GM18858 (cell line): ENCODE measurements at regions not wholly inside any gene's neighbourhood (a gene's known extent, or its start where the extent isn't known, plus 50 kb on each side); places are given as distances from the start of the nearest gene placed in this dataset.

Experiments
- ATAC-seq: cut with Tn5 transposase; IDR thresholded peaks from one replicate; pipeline ENCODE4 v1.9.1; 2021; ENCODE audit not compliant: unreplicated experiment

DNA sequence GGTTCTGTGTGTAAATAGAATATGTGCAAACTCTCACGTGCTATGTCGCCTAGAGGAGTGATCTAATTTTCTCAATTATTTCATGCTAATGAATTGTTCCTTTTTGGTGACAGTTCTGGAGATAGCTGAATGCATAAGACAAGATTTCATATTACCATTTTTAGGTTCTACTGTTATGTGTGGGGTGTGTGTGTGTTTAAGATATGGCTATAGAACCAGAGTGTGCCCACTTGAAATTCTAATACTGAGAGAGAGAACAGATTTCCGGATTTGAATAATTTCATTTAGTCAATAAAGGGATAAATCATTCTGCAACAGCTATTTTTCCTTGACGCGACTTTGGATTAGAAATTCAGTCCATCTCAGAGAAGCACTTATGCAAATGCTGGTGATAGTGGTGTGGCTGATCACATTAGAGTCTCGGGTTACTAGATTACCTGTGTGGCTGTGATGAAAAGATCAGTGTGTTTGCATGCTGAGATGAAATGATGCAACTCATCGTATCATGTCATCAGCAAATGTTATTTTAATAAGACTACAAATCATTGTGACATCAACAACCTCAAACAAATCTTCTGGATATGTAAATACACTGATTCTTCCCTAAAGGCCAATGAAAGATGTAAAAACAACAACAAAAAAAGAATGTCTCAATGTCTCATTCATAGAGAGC lies 415.9 kb downstream of the EPHA4 start:
- no peak for ATAC-seq

DNA sequence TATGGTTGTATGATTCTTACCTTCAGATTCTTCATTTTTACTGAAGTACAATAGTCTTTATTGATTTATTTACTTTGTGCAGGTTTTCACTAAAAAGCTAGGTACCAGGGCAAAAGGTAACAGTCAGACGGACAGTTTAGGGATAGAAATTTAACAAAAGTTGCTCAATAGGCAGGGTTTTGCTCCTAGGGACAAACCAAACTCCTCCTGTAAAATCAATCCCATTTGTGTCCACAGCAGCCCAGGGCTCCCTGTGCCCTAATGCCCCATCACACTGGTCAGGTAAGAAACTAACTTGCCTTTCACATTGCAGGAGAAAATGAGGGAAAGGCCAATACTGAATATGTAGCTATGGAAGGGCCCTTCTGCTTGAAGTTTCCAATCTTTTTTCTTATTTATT lies 410.9 kb downstream of the EPHA4 start:
- no peak for ATAC-seq

DNA sequence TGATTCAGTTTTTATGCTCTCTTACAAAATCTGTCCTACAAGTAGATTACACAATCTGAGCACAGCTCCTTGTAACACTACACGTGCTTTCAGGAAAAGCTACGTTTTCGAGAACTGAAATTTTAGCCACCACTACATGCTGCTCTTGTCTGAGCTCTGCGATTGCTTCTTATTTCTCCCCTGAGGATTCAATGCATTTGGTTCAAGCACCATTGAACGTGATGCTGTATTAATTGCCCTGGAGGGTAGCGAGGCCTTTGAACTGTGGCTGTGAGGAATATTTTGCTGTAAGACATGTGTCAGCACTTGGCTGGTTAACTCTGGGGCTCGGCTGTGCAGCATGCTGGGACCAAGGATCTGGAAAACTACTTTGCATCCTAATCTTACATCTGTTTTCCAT lies 405.8 kb downstream of the EPHA4 start:
- ATAC-seq: no peak

DNA sequence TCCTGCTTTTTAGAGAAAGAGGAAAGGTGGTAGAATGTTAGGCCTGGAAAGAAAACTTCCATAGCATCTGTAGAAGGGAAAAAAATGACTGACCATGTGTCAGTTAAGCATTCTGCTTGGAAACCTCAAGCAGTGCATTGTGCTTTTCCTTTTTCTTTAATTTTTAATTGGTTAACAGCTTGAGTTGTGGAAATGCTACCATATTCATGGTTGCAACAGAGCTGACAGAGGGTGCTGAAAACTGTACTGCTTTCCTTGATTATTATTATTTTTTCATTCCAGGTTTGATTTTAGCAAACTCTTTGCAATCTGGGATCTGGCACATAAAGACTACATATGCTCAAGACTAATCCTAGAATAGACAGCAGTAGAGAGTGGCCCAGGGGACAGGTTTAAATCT lies 404.5 kb downstream of the EPHA4 start:
- ATAC-seq: no peak

DNA sequence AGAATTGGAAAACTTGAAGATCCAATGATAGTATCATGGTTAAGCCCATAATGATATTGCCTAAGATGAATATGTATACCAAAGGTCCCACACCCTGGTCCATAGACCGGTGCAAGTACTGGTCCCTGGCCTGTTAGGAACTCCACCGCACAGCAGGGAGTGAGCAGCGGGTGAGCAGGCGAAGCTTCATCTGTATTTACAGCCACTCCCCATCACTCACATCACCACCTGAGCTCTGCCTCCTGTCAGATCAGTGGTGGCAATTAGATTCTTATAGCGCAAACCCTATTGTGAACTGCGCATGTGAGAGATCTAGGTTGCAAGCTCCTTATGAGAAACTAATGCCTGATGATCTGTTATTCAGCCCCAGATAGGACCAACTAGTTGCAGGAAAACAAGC lies 402.4 kb downstream of the EPHA4 start:
- ATAC-seq: no peak

DNA sequence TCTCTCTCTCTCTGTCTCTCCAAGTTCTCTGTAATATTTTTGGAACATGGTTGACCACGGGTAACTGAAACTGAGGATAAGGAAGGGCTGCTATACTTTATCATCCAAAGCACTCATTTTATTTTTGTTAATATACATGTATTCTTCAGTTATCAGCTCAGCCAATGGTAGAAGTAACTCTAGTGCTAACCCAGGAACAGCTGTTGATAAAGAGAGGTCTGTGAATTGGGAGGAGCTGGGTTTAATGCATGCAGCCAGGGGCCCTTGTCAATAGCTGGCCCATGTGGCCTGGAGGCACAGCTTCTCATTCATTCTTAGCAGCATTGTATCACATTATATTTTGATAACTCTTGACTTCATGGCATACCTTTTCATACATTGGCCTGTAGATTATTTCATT lies 401.6 kb downstream of the EPHA4 start:
- no peak for ATAC-seq

DNA sequence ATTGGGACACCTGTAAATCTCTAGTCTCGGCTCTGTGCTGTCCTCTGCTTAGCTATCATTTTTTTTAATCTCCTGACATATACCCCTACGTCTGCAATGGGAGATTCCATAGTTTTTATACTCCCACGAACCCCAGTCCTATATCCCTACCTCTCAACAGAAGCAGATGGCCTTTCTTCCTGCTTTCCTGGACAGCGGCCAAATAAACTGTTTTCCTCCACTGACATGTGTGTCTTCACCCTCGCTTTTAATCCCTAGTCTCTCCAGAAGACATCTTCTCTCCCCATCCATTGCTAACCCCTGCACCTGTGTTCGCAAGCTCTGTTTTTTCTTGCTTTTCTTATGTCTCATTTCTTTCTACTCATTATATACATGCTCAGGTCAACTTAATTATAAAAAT lies 395.4 kb downstream of the EPHA4 start:
- no peak for ATAC-seq

DNA sequence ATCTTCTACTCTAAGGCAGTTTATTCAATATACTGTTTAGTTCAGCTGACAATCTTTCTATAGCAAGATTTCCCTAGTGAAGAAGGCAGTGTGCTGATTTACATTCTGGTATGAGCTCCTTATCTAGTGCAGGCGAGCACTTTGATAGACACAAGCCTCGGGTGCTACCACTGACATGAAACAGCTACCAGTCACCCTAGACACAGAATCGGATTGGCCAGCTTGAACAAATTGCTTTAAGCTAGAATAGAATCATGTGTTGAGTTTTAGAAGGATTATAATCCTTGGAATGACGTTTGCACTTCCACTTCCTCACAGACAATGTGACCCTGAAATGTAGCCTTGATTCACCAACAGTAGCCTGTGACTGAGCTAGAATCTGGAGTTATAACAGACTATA lies 394.0 kb downstream of the EPHA4 start:
- ATAC-seq: no peak

DNA sequence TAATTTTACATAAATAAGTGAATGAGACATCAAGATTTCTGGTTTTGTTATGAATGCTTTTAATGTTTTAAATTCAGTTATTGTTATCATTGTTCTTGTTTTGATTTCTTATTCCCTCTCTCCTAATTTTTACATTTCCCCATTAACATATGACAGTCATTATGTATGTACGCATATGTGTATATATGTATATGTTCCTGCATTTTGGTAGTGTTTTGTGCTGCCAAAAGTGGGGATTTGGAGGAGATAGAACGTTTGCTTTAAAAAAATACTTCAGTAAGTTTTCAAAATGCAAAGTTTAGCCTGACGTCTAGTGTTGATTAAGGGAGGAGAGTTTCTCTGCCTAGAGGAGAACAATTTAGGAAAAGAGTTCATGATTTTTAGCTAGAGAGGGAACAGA lies 385.2 kb downstream of the EPHA4 start:
- ATAC-seq: no peak

DNA sequence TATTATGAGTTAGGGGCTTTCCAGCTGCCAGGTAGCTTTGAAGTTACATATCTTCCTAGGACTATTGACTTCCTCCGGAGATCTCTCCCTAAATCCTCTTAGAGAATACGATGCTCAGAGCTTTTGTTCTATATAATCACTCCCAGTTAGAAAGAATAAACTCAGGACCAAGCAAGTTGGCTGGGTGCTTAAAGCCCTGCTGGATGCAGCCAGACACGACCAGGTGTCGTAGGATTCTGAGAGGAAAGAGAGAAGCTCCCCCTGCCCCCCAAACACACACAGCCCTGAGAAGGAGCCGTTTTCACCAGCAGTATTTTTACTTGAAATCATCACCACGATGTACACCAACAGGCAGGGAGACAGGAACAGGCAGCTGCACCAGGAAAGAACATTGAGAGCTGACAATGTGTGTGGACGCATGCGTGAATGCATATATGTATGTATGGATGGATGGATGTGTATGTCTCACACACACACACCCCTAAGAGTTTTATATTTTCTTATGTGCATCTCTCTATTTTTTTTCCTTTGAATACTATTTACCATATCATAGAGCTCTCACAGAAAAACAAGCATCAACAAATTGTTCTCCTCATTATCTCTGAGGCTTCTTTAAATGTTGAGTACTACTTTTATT lies 382.6 kb downstream of the EPHA4 start:
- ATAC-seq: no peak

DNA sequence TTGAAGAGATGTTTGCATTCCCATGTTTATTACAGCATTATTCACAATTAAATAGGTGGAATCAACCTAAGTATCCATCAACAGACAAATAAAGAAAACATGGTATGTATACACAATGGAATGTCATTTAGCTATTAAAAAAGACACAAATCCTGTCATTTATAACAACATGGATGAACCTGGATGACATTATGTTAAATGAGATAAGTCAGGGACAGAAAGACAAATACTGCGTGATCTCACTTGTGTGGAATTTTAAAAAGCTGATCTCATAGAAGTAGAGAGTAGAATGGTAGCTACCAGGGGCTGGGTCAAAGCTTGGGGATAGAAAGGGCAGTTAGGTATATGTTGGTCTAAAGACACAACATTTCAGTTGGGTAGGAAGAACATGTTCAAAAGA lies 376.3 kb downstream of the EPHA4 start:
- no peak for ATAC-seq

DNA sequence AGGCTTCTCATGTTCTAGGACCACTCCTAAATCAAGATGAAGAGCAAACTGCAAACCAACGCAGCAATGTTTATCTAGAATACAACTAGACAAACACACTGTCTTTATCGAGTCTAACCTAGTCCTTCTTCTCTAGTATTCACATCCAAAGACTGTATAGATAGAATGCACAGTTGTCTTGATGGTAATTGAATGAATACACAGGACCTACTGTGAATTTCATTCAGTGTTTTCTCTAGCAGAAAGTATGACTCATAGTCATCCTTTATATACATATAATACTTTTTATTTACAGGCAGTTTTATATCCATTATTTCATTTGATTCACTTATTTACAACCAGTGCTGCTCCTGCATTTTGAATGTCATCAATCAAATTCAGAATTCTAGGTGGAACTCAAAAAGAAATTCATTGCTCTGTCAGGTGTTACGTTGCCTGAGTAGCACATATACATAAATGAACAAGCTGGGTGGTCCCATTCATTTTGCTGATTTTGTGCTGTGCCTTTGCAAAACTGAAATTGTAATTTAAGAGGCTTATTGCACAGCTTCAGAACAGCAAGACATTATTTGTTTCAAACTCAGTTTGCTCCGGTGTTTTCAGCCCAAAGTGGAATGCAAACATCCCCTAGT lies 374.8 kb downstream of the EPHA4 start:
- ATAC-seq: no peak

DNA sequence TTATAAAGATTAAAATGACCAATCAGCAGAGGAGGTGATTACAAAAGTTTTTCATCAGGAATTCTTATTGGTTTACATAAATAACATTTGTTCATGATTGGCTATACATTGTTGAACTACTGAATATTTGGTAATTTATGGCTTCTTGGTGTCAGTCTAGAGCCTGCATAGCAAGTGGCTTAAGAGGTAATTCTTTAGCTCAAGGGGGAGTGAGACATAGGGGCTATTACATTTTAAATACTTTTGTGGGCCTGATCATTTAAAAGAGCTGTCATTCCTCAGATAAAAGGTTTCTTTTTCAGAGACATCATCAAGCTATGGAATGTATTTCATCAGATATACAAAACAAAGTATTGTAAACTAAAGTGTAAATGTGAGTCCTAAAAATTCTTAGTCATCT lies 373.8 kb downstream of the EPHA4 start:
- no peak for ATAC-seq

DNA sequence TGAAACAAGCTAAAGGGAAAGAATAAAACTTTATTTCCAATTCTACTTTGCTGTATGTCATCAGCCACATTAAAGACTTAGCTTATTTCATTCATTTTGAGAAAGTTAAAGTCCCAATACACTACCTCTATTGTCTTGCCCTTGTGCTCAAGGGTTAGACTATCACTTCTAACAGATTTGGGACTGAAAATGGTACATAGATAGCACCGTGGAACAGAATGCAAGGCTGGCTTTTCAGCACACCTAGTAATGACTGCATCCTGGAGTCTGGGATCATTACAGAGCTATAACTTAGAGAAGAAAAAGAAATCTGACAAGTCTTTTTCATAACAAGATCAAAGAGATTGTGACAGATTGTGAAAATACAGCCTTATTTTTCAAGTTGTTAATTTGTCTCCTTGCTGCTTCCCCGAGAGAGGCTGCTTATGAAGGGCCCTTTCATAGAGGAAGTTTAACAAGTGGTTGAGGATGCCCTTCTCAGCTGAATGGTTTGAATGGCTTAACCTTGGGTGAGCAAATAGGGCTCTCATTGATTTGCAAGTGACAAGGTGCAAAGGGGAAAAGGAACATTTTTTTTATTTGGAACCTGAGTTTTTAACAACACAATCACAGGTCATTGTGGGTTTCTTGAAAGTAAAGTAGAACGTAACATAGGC lies 371.8 kb downstream of the EPHA4 start:
- no peak for ATAC-seq

DNA sequence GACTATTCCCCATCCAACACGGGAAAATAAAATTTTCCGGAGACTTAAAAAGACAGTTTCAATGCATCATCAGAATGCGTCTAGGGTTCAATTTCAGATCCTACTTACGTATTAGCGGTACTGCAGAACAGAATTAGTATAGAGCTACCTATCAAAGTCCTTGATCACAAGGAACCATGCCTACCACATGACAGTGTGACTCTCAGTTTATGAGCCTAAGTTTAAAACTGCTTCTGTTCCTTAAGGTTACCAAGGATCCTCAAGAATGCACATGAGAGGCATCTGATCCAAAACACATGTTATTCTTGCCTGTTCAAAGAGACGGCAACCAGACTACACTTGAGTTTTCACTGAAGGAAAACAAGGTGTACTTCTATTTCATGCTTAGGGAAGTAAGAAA lies 369.7 kb downstream of the EPHA4 start:
- ATAC-seq: no peak

DNA sequence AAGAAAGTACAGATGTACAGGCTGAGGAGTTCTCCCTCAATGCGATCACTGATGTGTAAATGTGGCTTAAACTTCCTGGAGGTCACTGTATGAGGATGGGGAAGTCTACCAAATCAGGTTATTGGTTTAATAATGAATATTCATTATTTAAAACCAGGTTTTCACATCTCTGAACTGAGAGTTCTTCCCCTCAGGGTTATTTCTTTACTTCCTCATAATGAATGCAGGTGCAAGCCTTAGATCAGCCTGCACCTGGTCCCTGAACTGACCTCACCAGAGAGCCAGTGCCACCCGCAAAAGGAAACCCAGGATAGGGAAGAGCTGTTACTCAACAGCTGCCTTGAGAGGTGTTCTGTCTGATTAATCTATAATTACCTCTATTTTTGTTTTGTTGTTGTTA lies 369.0 kb downstream of the EPHA4 start:
- ATAC-seq: peak; percentile 88

DNA sequence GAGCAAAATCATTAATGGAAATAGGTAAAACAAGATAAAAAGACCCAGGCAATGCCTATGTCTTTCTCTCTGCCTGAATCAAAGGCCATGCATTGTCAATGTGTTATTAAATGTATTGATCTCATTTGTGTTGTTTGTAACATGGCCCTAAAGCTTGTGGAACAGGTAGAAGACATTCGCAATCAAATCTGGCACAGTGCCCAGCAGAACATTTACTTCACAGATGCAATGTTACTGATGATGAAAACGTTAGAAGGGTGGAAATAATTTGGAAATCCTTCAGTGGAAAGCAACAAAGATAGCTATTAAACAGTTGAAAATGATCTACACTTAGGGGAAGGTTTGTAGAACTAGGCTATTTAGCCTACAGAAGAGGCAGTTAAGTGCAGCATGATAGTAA lies 368.2 kb downstream of the EPHA4 start:
- ATAC-seq: no peak

DNA sequence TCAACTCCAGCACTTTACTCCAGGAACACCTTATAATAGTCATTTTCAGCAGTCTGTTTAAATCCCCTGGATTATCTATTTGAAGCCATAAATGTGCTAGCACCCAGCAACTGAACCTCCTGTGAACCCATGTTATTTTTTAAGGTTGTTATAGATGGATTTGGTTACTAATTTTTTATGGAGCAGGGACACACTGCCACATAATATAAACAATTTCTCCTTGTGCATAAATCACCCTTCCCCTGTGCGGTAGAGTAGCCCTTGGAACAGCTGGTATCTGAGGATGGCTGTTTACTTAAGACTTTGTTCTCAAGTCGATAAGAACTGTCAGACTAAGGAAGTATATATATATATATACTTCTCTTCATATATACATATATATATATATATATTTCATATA lies 367.4 kb downstream of the EPHA4 start:
- no peak for ATAC-seq

DNA sequence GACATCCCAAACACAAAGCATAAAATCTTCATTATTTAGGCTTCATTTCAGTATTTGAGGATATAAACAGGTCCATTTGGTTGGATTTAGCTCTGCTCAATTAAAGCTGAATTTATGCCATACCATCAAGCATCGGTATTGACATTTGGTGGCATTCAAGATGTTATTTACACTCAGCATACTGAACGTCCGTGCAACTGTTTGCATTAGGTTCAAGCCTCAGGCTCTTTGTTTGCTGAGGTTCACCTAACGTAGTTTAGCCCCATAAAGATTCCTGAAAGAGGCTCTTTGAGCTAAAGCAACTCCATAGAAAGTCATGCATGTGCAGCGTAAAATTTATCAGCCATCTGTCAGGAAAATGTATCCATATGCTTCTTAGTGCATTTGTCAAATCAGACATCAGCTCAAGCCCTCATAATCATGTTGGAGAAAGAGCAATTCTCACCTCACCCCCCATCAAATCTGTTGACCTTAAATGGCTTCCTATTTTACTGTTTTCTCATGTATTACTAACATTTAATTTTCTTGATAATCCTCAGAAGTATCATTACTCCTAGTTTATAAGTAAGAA lies 366.9 kb downstream of the EPHA4 start:
- ATAC-seq: no peak

DNA sequence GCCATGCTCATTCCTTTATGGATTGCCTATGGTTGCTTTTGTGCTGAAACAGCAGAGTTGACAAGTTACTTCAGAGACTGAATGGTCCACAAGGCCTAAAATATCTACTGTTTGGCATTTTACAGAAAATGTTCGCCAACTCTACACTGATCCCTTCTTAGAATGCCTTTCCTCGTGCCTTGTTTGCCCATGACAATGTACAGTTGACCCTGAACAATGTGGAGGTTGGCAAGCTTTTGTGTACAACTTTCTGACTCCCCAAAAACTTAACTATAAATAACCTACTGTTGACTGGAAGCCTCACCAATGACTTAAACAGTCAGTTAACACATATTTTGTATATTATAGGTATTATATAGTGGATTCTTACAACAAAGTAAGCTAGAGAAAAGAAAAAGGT lies 361.4 kb downstream of the EPHA4 start:
- ATAC-seq: no peak

DNA sequence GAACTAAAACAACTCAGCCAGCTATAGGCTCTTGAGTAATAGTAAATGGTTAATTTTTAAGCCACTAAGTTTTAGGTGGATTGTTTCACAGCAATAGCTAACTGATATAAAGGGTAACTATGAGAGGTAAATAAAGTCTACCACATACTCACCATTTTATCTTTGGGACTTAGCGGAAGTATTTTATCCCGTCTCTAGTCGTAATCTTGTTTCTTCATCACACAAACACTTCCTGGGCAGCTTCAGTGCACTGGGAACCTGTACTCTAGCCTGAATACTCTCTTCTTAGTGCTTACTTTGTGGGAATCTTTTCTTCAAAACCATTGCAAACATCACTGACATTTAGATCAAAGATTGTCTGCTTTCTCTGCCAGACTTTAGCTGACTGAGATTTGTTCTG lies 360.5 kb downstream of the EPHA4 start:
- ATAC-seq: no peak

DNA sequence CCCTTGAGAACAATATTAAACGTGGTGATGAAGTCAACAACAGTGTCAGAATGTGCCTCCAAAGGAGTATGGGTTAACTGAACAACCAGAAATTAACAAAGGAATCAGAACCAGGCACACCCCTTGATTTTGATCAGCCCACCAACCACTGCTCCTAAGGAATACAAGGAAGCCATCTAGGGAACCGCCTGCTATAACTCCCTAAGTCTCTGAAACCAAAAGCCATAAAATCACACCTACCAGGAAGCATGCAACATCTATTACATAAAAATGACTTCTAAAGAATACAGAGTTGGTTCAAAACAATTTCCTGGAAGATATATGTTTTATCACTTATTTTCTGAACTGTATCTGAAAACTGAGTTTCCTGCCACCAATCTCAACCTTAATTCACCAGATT lies 360.0 kb downstream of the EPHA4 start:
- no peak for ATAC-seq
